CD4-positive, alpha-beta T cell (primary cell): ENCODE measurements at regions not wholly inside any gene's neighbourhood (a gene's known extent, or its start where the extent isn't known, plus 50 kb on each side); places are given as distances from the start of the nearest gene placed in this dataset.

Experiments
- ATAC-seq: fragments of 200-7000 bp; cut with Tn5 transposase; one replicate; pipeline ENCODE4 v1.10.0; 2022; ENCODE audit warnings: mild to moderate bottlenecking; ENCODE audit not compliant: poor library complexity
- CTCF ChIA-PET: fragments of 350-600 bp; sonication (Branson Sonifier 250); formaldehyde crosslinking; loops from one replicate; lab custom pipeline; 2021; ENCODE audit warnings: antibody characterized with exemption, inconsistent platforms; lab: Charles Lee
- POLR2A ChIA-PET: fragments of 350-600 bp; sonication (Branson Sonifier 250); formaldehyde crosslinking; loops from one replicate; lab custom pipeline; 2021; ENCODE audit warnings: antibody characterized with exemption, inconsistent platforms; lab: Charles Lee
- DNase-seq, 14 experiments: peaks; one replicate each; pipeline ENCODE4 v3.0.0-alpha.2; 2013 to 2020; ENCODE audit warnings: mixed read lengths in 2 of 14
- H3K27ac ChIP-seq, 2 donors: one replicate each; pipeline versions ENCODE4 v1.5.1 to v1.7.0; 2013; ENCODE audit warnings: low read length in 2 of 2, low read depth in 1 of 2, mild to moderate bottlenecking in 1 of 2
- H3K27me3 ChIP-seq, 2 experiments: 1 replicate in 1 of 2; 2 replicates in 1 of 2; pipeline versions ENCODE4 v1.6.1 to v1.7.0; 2013; ENCODE audit warnings: low read length in 2 of 2, control low read depth in 1 of 2, mild to moderate bottlenecking in 1 of 2, moderate library complexity in 1 of 2; ENCODE audit not compliant: insufficient read depth in 2 of 2, control insufficient read depth in 1 of 2
- H3K36me3 ChIP-seq: one replicate; pipeline ENCODE4 v1.6.1; 2013; ENCODE audit warnings: low read length, control low read depth; ENCODE audit not compliant: insufficient read depth
- H3K4me1 ChIP-seq: one replicate; pipeline ENCODE4 v1.6.1; 2013; ENCODE audit warnings: low read length, control low read depth; ENCODE audit not compliant: insufficient read depth
- H3K4me3 ChIP-seq: one replicate; pipeline ENCODE4 v1.5.1; 2013; ENCODE audit warnings: mild to moderate bottlenecking, low read length, moderate library complexity
- H3K9me3 ChIP-seq, 2 experiments: 1 replicate in 1 of 2; 2 replicates in 1 of 2; pipeline versions ENCODE4 v1.6.1 to v1.7.0; 2013; ENCODE audit warnings: low read length in 2 of 2, mild to moderate bottlenecking in 2 of 2, control low read depth in 1 of 2, moderate library complexity in 1 of 2; ENCODE audit not compliant: control insufficient read depth in 1 of 2, insufficient read depth in 1 of 2
- H3K27ac Mint-ChIP-seq: one replicate; pipeline ENCODE4 v1.8.0; 2020; ENCODE audit warnings: mixed read lengths
- H3K27me3 Mint-ChIP-seq: one replicate; pipeline ENCODE4 v1.8.0; 2021; ENCODE audit warnings: mixed read lengths
- H3K36me3 Mint-ChIP-seq: one replicate; pipeline ENCODE4 v1.8.0; 2021; ENCODE audit warnings: low read depth, mixed read lengths
- H3K4me1 Mint-ChIP-seq: one replicate; pipeline ENCODE4 v1.8.0; 2021; ENCODE audit warnings: low read depth, mixed read lengths
- H3K4me3 Mint-ChIP-seq: one replicate; pipeline ENCODE4 v1.8.0; 2020; ENCODE audit warnings: mild to moderate bottlenecking, mixed read lengths
- H3K9me3 Mint-ChIP-seq: one replicate; pipeline ENCODE4 v1.8.0; 2020; ENCODE audit warnings: mixed read lengths
- intact Hi-C, 2 experiments: fragments of 100-400 bp; cut with DNase I in 1 of 2; cut with micrococcal nuclease in 1 of 2; formaldehyde crosslinking; loops; one replicate each; pipeline versions ENCODE4 v1.15.1 to v1.9.0; 2023 to 2025; cut with DNase I, micrococcal nuclease
- TF ChIP-seq, protein P1 (sequence below): fragments of 200-600 bp; IDR thresholded peaks from one replicate; pipeline ENCODE4 v1.8.0; 2022; ENCODE audit warnings: antibody characterized with exemption, mild to moderate bottlenecking

DNA sequence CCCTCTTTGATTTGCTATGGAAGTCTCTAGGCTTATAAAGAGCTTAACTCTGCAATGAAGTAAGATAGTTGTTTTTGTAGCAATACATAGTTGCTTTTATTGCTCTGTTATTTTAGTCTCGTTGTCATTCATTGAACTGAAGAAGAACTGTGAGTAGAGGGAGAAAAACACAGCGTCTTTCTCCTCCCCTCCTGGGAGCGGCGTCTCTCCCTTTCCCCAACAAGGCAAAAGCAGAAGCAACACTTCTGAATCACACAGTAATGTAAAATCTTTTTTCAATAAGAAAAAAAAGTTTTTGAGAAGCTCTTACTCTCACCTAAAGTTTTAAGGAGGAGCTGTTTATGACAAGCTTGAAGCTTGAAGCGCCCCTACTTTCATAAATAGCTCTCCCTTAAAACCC, 119.3 kb upstream of the SLC7A14 start:
- POLR2A ChIA-PET, result interaction anchor here (0.7 kb wide), 1 partner anchor 1296 kb away, joined by 3 read pairs; no protein-coding TSS in a partner anchor
- H3K36me3 Mint-ChIP-seq, result no peaks in the 10 kb centered on the region

DNA sequence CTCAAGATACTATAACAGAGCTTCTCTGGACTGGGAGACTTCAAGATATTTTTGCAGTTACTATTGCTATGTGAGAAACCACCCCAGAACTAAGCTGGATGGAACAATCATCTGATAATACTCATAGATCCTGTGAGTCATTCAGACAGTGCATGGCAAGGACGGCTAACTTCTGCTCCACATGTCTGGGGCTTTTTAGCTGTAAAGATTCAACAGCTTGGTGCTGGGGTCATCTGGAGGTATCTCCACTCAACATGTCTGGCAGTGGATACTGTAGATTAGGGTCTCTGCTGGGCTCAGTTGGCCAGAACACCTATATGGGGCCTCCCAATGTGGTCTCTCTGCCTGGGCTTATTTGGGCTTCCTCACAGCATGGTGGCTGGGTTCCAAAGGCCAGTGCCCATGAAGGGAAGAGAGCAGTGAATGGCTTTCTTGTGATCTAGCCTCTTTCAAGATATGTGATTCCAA, 117.3 kb upstream of the SLC7A14 start:
- no peaks in the 10 kb centered on the region for H3K4me1 Mint-ChIP-seq
- H3K36me3 ChIP-seq, result no peaks in the 10 kb centered on the region
- no peak overlapping the region for H3K27ac Mint-ChIP-seq
- ChIA-PET POLR2A (no interaction called here), CTCF (no interaction called here)
- no peaks in the 10 kb centered on the region for H3K9me3 ChIP-seq
- H3K4me3 Mint-ChIP-seq, result no peak overlapping the region
- intact Hi-C loops, result no loop called here
- no peak overlapping the region for H3K4me3 ChIP-seq
- peaks cover 11% of the 10 kb centered on the region for H3K27me3 Mint-ChIP-seq
- no peaks in the 10 kb centered on the region for H3K36me3 Mint-ChIP-seq
- no peaks in the 10 kb centered on the region for H3K4me1 ChIP-seq
- DNase-seq (no peak), ATAC-seq (no peak)
- TF ChIP-seq, protein P1, sequence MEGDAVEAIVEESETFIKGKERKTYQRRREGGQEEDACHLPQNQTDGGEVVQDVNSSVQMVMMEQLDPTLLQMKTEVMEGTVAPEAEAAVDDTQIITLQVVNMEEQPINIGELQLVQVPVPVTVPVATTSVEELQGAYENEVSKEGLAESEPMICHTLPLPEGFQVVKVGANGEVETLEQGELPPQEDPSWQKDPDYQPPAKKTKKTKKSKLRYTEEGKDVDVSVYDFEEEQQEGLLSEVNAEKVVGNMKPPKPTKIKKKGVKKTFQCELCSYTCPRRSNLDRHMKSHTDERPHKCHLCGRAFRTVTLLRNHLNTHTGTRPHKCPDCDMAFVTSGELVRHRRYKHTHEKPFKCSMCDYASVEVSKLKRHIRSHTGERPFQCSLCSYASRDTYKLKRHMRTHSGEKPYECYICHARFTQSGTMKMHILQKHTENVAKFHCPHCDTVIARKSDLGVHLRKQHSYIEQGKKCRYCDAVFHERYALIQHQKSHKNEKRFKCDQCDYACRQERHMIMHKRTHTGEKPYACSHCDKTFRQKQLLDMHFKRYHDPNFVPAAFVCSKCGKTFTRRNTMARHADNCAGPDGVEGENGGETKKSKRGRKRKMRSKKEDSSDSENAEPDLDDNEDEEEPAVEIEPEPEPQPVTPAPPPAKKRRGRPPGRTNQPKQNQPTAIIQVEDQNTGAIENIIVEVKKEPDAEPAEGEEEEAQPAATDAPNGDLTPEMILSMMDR, result no peak
- H3K9me3 Mint-ChIP-seq, result no peaks in the 10 kb centered on the region
- peaks cover 0 to 2% of the 10 kb centered on the region in 2 experiments for H3K27me3 ChIP-seq
- H3K27ac ChIP-seq, result no peak overlapping the region

More for the DNA sequence above, 119.3 kb upstream of the SLC7A14 start:
- no peak for DNase-seq
- Histone ChIP-seq H3K27ac (no peak overlapping the region), H3K36me3 (no peaks in the 10 kb centered on the region), H3K4me3 (no peak overlapping the region), H3K27me3 (peaks cover 0 to 2% of the 10 kb centered on the region in 2 experiments), H3K4me1 (no peaks in the 10 kb centered on the region), H3K9me3 (peaks cover 0 to 10% of the 10 kb centered on the region in 2 experiments)
- TF ChIP-seq, protein P1, result no peak
- Mint-ChIP-seq H3K4me1 (no peaks in the 10 kb centered on the region), H3K27ac (no peak overlapping the region), H3K27me3 (peaks cover 23% of the 10 kb centered on the region), H3K9me3 (no peaks in the 10 kb centered on the region), H3K4me3 (no peak overlapping the region)
- CTCF ChIA-PET, result no interaction called here
- intact Hi-C loops, result no loop called here
- ATAC-seq, result no peak

DNA sequence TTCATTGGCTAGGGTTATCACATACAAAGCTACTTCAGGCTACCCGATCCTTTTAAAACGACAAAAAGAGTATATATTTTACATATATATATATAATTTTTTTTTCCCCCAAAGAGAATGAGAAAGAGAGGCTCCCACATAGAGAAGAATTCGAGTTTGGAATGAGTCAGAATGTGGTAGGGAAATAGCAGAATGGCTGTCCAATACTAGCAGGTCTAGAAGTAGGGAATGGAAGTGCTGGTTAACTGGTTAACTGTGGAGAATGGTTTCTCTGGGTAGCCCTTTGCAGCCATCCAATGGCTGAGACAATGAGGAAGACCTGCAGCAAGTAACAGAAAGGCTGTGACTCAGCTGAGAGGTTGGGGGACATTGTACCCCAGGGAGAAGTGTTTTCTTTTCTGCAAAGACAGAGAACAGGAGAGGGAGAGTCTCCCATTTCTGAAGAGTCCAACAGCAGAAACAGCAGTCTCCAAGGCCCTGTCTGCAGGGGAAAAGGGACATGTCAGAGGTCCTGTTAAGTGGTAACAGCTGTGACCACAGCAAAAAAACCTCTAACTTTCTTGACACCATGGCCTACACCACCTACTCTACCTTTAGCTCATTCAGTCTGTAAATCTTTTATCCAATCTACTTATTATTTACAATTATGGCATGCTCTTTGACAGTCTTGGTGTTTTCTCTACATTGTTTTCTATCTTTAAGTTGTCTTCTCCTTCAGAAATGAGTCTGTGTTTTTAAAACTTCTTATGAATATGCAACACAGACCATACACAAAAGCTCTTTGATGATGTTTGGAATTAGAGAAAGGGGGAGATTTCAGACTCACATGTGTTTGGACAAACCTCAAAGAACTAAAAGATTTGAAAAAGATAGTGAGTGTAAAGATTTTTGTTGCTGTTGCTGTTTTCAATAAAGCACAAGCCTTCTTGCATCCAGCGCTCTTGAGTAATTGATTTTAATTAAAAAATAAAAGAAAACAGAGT, 116.1 kb upstream of the SLC7A14 start:
- ATAC-seq (no peak), DNase-seq (no peak)
- no peaks in the 10 kb centered on the region for H3K4me1 Mint-ChIP-seq
- H3K4me3 Mint-ChIP-seq, result no peak overlapping the region
- Histone ChIP-seq H3K4me1 (no peaks in the 10 kb centered on the region), H3K27ac (no peak overlapping the region), H3K4me3 (no peak overlapping the region), H3K27me3 (no peaks in the 10 kb centered on the region), H3K9me3 (no peaks in the 10 kb centered on the region), H3K36me3 (no peaks in the 10 kb centered on the region)
- POLR2A ChIA-PET, result no interaction called here
- TF ChIP-seq, protein P1, result no peak
- H3K27ac Mint-ChIP-seq, result no peak overlapping the region
- intact Hi-C loops, result no loop called here
- H3K9me3 Mint-ChIP-seq, result no peaks in the 10 kb centered on the region
- peaks cover under 1% of the 10 kb centered on the region for H3K27me3 Mint-ChIP-seq
- H3K36me3 Mint-ChIP-seq, result no peaks in the 10 kb centered on the region
- CTCF ChIA-PET, result no interaction called here
